ENCODE measurements at regions not wholly inside any gene's neighbourhood (a gene's known extent, or its start where the extent isn't known, plus 50 kb on each side); places are given as distances from the start of the nearest gene placed in this dataset.
"Not testable (repeated sequence)": the region's sequence is repeated elsewhere in the genome, so short reads cannot be mapped to it uniquely, and the experiment has no call there.

DNA sequence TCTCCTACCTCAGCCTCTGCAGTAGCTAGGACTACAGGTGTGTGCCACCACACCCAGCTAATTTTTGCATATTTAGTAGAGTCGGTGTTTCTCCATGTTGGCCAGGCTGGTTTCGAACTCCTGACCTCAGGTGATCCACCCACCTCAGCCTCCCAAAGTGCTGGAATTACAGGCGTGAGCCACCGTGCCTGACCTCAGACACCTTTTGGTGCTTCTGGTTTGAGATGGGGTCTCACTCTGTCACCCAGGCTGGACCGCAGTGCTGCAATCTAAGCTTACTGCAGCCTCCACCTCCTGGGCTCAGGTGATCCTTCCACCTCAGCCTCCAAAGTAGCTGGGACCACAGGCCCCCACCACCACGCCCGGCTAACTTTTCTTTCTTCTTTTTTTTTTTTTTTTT is 144.6 kb downstream of the OR4M2 start:
- H3K27me3 Mint-ChIP-seq; H3K36me3 Mint-ChIP-seq; H3K27ac Mint-ChIP-seq; H3K4me3 Mint-ChIP-seq; H3K9me3 Mint-ChIP-seq (ENCODE audit: low read depth); ATAC-seq; DNase-seq: not testable (repeated sequence)
- CTCF ChIA-PET, result interaction anchor here (0.7 to 8.6 kb wide), 7 partner anchors 9 to 1869 kb away, joined by 3 to 147 read pairs (median 5); no protein-coding TSS in a partner anchor
- H3K4me1 Mint-ChIP-seq, result peaks cover 19% of the 10 kb centered on the region

DNA sequence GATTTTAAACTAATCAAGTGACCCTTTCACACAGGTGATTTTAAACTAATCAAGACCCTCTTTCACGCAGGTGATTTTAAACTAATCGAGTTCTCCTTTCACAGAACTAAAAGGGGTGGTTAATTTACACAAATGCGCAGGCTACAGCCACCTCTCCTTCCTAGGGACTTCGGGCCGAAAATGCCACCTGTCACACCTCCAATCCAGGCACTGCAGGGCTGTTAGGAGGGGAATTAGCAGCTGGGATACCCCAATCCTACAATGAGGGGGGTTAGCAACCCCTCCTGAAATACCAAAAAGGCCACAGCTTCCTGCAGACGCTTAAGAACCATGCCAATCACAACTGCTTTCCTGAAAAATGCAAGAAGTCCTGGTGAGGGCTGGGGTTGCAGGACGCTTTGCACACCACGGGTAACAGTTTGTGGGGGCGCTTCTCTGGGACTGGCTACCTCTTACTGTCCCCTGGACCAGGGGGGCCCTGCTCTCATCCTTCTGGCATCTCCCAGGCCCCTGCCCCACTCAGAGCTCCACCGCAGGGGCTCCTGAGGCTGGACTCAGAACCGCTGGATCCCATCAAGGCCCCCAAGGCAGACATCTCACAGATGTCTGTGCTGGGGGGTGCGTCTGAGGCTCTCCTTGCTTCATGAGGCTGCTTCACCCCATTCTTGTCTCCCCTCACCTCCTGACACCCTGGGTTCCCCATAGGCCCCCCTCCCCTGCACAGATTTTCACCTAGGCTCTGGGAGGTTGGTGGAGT is 145.9 kb downstream of the OR4M2 start:
- ATAC-seq (no peak), DNase-seq (peak; percentile 38)
- Mint-ChIP-seq H3K27ac (no peak overlapping the region), H3K27me3 (peaks cover 6% of the 10 kb centered on the region), H3K4me1 (peaks cover 14% of the 10 kb centered on the region), H3K36me3 (no peaks in the 10 kb centered on the region), H3K4me3 (no peak overlapping the region), H3K9me3 (ENCODE audit: low read depth) (no peaks in the 10 kb centered on the region)
- CTCF ChIA-PET, result interaction anchor here (1.4 to 8.6 kb wide), 4 partner anchors 8 to 1871 kb away, joined by 4 to 147 read pairs (median 16); no protein-coding TSS in a partner anchor

DNA sequence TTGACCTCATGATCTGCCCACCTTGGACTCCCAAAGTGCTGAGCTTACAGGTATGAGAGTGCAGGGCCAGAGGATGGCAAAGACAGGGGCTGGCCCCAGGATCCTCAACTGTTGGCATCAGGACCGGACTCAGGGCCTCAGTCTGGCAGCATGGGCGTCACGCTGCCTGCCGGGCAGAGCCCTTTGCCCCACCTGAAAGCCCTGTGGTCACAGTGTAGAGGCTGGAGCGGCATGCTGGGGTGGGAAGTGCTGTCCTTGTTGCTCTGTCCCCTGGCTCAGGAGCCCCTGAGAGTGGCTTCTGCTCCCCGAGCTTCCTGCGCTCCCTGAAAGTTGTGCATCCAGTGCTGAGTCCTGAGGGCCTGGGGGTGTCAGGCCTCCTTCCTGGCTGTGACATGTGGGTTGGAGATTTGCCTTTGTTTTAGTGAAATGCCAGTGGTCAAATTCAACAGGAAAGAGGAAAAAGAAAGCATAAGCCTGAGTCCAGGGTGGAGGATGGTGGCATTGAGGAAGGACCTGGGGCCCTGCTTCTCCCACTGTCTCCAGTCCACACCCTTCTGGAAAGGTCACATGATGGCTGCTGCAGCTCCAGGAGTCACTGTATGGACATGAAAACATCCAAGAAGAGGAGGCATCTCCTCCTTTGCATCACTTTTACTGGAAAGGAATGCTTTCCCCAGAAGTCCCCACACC is 147.2 kb downstream of the OR4M2 start:
- H3K4me1 Mint-ChIP-seq, result peaks cover 1% of the 10 kb centered on the region
- CTCF ChIA-PET, result interaction anchor here (8.6 kb wide), 1 partner anchor 1872 kb away, joined by 147 read pairs; no protein-coding TSS in a partner anchor
- no peak overlapping the region for H3K4me3 Mint-ChIP-seq
- peaks cover 12% of the 10 kb centered on the region for H3K27me3 Mint-ChIP-seq
- DNase-seq (peak; percentile 29), ATAC-seq (no peak)
- no peak overlapping the region for H3K27ac Mint-ChIP-seq
- no peaks in the 10 kb centered on the region for H3K36me3 Mint-ChIP-seq
- no peaks in the 10 kb centered on the region for H3K9me3 Mint-ChIP-seq (ENCODE audit: low read depth)

DNA sequence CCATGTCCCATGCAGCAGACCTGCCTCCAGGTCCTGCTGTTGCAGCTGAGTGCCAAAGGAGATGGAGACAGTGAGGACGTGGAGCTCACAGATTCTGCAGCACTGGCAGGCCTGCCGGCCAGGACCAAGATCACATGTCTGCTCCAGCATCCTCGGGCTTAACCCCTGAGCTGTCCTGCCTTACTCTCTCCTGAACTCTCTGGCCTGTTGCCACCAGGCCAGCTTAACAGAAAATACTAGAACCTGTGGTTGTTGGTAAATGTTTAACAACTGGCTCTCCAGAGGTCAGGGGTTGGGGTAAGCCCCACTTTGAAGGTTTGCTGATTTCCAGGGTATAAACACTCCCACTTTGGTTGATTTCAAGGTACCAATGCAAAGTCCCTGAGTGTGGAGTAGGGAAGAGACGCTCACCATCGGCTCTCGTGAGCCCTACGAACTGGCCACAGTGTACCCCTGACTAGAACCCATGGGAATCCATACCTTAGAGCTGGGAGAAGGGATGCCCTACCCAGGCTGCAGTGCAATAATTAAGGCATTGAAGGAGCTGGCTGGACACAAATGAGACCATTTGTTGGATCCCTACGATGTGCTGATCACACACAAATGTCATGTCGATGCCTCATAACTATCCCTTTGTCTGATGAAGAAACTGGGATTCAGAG is 147.9 kb downstream of the OR4M2 start:
- H3K4me3 Mint-ChIP-seq, result no peak overlapping the region
- no peak overlapping the region for H3K27ac Mint-ChIP-seq
- CTCF ChIA-PET, result interaction anchor here (8.6 kb wide), 1 partner anchor 1873 kb away, joined by 147 read pairs; no protein-coding TSS in a partner anchor
- no peaks in the 10 kb centered on the region for H3K4me1 Mint-ChIP-seq
- H3K9me3 Mint-ChIP-seq (ENCODE audit: low read depth), result no peaks in the 10 kb centered on the region
- DNase-seq (no peak), ATAC-seq (no peak)
- H3K27me3 Mint-ChIP-seq, result peaks cover 12% of the 10 kb centered on the region
- H3K36me3 Mint-ChIP-seq, result no peaks in the 10 kb centered on the region

DNA sequence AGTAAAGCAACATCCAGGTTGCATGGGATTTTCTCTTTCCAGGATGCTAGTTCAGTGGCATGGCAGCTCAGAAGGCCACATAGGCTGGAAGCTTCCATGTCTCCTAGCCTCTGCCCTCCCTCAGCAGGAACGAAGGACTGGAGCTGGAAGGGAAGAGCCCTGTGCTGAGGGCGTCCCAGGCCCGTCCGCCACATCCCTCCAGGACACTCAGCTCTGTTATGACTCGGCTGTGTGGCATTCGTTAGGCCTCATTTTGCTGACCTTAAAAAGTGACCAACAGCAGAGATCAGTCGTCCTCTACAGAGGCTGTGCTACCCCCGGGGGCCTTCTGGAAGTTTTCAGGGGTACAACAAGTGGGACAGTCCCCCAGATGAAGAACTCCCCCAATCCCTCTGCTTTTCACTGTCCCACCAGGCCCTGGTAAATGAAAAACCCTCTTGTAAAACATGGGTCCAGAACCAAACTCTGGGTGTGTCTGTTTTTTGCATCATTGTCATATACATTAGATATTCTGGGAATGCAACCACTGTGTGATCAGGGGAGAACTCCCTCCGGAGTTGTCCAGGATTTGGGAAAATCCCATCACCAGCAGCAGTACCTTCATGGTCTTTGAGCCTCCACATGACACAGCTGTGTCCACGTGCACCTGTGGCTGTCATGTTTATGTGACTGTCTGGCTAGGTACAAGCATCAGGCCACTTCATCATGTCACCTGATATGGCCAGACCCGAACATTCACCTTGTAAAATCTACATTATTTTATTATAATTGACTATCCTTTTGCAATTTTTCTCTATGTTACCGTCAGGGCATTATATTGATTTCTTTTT is 149.9 kb downstream of the OR4M2 start:
- DNase-seq, result no peak
- no peaks in the 10 kb centered on the region for H3K4me1 Mint-ChIP-seq
- H3K27ac Mint-ChIP-seq, result no peak overlapping the region
- H3K4me3 Mint-ChIP-seq, result no peak overlapping the region
- CTCF ChIA-PET, result no interaction called here
- no peaks in the 10 kb centered on the region for H3K9me3 Mint-ChIP-seq (ENCODE audit: low read depth)
- H3K27me3 Mint-ChIP-seq, result peaks cover 11% of the 10 kb centered on the region
- H3K36me3 Mint-ChIP-seq, result no peaks in the 10 kb centered on the region
- no peak for ATAC-seq

DNA sequence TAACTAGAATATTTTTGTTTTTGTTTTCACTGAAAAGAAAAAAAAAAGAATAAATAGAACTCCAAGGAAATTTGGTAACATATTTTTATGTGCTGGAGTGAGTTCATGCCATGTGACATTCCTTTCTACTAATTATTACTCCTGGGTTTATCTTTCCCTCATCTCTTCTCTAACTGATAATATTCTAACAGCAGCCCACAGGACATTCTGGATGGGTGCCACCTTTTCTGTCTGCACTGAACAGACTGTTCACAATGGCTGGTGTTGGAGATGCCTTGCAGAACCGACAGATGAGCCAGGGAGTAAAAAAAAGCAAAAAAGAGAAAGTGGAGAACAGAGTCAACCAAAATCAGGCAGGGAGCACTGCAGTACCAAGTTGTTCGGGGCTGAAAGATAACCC is 151.3 kb downstream of the OR4M2 start:
- ATAC-seq (no peak), DNase-seq (no peak)
- no peak overlapping the region for H3K27ac Mint-ChIP-seq
- H3K9me3 Mint-ChIP-seq (ENCODE audit: low read depth), result no peaks in the 10 kb centered on the region
- H3K4me1 Mint-ChIP-seq, result no peaks in the 10 kb centered on the region
- CTCF ChIA-PET, result no interaction called here
- H3K27me3 Mint-ChIP-seq, result peaks cover 7% of the 10 kb centered on the region
- no peak overlapping the region for H3K4me3 Mint-ChIP-seq
- H3K36me3 Mint-ChIP-seq, result no peaks in the 10 kb centered on the region

DNA sequence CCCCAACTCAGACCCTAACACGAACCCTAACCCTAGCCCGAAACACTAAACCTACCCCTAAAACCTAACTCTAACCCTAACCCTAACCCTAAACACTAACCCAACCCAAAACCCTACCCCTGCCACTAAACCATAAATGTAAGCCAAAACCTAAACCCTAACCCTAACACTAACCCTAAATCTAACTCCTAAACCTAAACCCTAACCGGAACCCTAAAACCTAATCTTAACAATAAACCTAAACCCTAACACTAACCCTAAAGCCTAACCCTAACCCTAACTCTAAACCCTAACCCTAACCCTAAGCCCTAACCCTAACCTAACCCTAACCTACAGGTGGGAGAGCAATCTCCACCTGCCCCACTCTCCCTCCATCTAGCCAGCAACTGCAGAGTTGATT is 152.3 kb downstream of the OR4M2 start:
- Mint-ChIP-seq H3K27ac (no peak overlapping the region), H3K27me3 (peaks cover 7% of the 10 kb centered on the region), H3K4me1 (no peaks in the 10 kb centered on the region), H3K4me3 (no peak overlapping the region), H3K9me3 (ENCODE audit: low read depth) (no peaks in the 10 kb centered on the region), H3K36me3 (no peaks in the 10 kb centered on the region)
- ATAC-seq, result no peak
- no peak for DNase-seq
- CTCF ChIA-PET, result no interaction called here

DNA sequence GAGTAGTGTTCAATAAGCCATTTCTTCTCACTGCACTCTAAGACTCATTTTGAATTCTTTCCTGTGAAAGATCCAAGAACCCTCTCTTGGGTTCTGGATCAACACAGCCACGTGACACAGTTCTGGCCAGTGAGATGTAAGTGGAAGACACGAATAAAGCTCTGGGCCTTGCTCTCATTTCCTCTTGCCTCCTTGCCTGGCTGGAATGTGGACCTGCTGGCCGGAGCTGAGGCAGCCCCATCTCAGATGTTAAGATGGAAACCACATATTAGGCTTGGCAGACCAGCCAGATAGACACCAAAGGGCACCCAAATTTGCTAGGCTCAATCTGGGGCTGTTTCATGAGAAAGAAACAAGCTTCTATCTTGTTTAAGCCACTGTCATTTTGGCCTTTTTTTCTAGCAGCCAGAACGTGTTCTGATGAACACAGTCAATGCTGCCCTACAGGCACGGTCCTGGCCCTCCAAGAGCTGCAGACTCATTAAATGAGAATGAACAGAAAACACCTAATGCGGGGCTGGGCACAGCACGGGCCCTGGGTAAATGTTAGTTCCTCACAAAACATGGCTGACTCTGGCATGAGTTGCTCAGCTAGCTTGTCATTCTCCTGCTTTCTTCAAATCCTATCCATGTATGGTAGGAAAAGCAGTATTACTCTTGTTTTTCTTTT is 155.1 kb downstream of the OR4M2 start:
- not testable (repeated sequence) for H3K4me3 Mint-ChIP-seq; H3K9me3 Mint-ChIP-seq (ENCODE audit: low read depth); H3K36me3 Mint-ChIP-seq; DNase-seq; H3K27me3 Mint-ChIP-seq; H3K4me1 Mint-ChIP-seq; H3K27ac Mint-ChIP-seq; ATAC-seq
- CTCF ChIA-PET, result interaction anchor here (1.2 to 2.5 kb wide), 3 partner anchors 10 to 1879 kb away, joined by 3 to 11 read pairs (median 5); no protein-coding TSS in a partner anchor

DNA sequence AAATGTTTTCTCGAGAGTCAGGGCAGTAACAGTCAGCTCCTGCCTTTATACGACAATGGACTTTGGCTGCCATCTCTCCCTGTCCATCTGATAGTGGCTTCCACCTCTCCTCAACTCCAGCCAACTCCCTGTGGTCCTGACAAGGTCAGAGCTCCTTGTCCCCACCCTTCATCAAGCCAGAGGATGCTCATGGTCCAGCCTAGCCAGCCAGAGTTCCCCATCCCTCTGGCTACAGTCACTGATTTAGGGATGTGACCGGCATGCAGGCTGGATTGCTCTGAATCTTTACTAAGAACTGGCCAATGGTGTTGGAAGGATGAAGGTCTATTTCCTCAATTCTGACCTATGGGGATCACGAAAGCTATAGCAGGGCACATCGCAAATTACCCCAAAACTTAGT is 156.1 kb downstream of the OR4M2 start:
- H3K9me3 Mint-ChIP-seq (ENCODE audit: low read depth), result no peaks in the 10 kb centered on the region
- CTCF ChIA-PET, result interaction anchor here (1.3 to 2.5 kb wide), 3 partner anchors 12 to 1880 kb away, joined by 5 to 11 read pairs (median 7); no protein-coding TSS in a partner anchor
- DNase-seq (no peak), ATAC-seq (no peak)
- H3K27ac Mint-ChIP-seq, result no peak overlapping the region
- H3K36me3 Mint-ChIP-seq, result no peaks in the 10 kb centered on the region
- no peaks in the 10 kb centered on the region for H3K4me1 Mint-ChIP-seq
- no peak overlapping the region for H3K4me3 Mint-ChIP-seq
- H3K27me3 Mint-ChIP-seq, result peaks cover 4% of the 10 kb centered on the region

DNA sequence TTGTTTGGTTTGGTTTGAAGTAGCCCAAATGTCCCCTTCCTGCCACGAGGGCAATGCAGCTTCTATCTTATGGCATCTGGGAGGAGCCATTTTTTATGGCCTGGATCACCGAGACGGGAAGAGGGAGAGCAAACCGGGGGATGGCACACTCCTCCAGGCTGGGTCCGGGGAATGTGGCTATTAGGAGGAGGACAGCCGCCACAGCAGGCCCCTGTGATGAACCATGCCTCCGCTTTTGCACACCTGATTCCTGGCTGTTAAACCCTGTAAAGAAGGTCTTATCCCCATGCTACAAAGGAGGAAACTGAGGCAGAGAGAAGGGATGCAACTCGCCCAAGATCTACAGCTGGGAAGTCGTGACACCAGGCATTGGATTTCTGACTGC is 157.6 kb downstream of the OR4M2 start:
- Mint-ChIP-seq H3K4me1 (no peaks in the 10 kb centered on the region), H3K4me3 (no peak overlapping the region), H3K9me3 (ENCODE audit: low read depth) (no peaks in the 10 kb centered on the region)

DNA sequence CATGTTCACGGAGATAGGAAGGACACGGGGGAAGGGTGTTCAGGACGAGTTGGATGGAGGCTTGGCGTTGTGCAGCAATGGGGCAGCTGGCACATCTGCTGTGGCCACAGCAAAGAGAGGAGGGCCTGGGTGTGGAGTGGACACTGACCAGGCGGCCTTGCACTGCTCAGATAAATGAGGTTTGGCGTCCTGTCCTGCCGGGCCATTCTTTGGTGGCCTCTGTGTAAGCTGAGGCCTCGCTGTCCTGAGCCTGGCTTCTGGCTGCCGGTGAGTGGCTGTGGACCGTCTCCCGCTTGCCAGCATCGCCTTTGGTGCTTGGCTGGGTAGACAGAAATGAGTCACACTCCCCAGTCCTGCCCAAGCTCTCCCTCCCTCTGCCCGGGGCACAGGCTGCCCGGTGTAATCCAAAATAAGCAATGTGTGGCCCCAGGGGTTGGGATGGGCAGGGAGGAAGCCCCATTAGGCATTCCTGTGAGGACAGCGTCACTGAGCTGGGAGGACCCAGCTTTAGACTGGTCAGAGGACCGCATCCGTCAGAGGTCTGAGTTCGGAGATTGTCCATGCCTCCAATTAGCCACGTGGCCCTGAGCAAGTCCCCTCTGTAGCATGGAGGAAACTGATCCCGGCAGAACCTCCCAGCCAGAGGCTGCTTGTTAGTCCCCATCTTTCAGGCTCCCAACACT is 158.1 kb downstream of the OR4M2 start:
- not testable (repeated sequence) for ATAC-seq; H3K27me3 Mint-ChIP-seq; H3K4me1 Mint-ChIP-seq; H3K9me3 Mint-ChIP-seq (ENCODE audit: low read depth); H3K36me3 Mint-ChIP-seq; H3K4me3 Mint-ChIP-seq; DNase-seq; H3K27ac Mint-ChIP-seq
- CTCF ChIA-PET, result interaction anchor here (0.8 to 2.3 kb wide), 2 partner anchors 16 to 1882 kb away, joined by 4 to 7 read pairs; no protein-coding TSS in a partner anchor

More for the DNA sequence above, 157.6 kb downstream of the OR4M2 start:
- ATAC-seq (no peak), DNase-seq (no peak)
- CTCF ChIA-PET, result interaction anchor here (0.8 to 2.3 kb wide), 2 partner anchors 15 to 1882 kb away, joined by 4 to 7 read pairs; no protein-coding TSS in a partner anchor
- Mint-ChIP-seq H3K36me3 (no peaks in the 10 kb centered on the region), H3K27me3 (no peaks in the 10 kb centered on the region), H3K27ac (no peak overlapping the region)

Measured in activated CD8-positive, alpha-beta memory T cell treated with anti-CD3 and anti-CD28 coated beads, Interleukin-2, amount 10 ng/mL, durations not matched to agents 7 days and 5 days (primary cell).